Activated CD8-positive, alpha-beta T cell treated with anti-CD3 and anti-CD28 coated beads, Interleukin-2, amount 10 ng/mL, durations not matched to agents 7 days and 5 days (primary cell): ENCODE measurements at regions not wholly inside any gene's neighbourhood (a gene's known extent, or its start where the extent isn't known, plus 50 kb on each side); places are given as distances from the start of the nearest gene placed in this dataset.
"Not testable (repeated sequence)": the region's sequence is repeated elsewhere in the genome, so short reads cannot be mapped to it uniquely, and the experiment has no call there.

Experiments used
- ATAC-seq: fragments of 150-1000 bp; cut with Tn5 transposase; one replicate; pipeline ENCODE4 v1.10.0; 2021; ENCODE audit warnings: moderate library complexity
- CTCF ChIA-PET: fragments of 350-600 bp; sonication (Branson Sonifier 250); formaldehyde crosslinking; loops from one replicate; lab custom pipeline; 2021; ENCODE audit warnings: antibody characterized with exemption; lab: Charles Lee
- POLR2A ChIA-PET: fragments of 350-600 bp; sonication (Branson Sonifier 250); formaldehyde crosslinking; loops from one replicate; lab custom pipeline; 2021; ENCODE audit warnings: antibody characterized with exemption; lab: Charles Lee
- DNase-seq: peaks from one replicate; pipeline ENCODE4 v3.0.0-alpha.2; 2020
- H3K27ac Mint-ChIP-seq: one replicate; pipeline ENCODE4 v1.8.0; 2021; ENCODE audit warnings: mild to moderate bottlenecking, mixed read lengths
- H3K27me3 Mint-ChIP-seq: one replicate; pipeline ENCODE4 v1.8.0; 2021; ENCODE audit warnings: low read depth, mixed read lengths
- H3K36me3 Mint-ChIP-seq: one replicate; pipeline ENCODE4 v1.8.0; 2021; ENCODE audit warnings: low read depth, mixed read lengths
- H3K4me1 Mint-ChIP-seq: one replicate; pipeline ENCODE4 v1.8.0; 2021; ENCODE audit warnings: low read depth, mixed read lengths
- H3K4me3 Mint-ChIP-seq: one replicate; pipeline ENCODE4 v1.8.0; 2021; ENCODE audit warnings: mild to moderate bottlenecking, mixed read lengths
- H3K9me3 Mint-ChIP-seq: one replicate; pipeline ENCODE4 v1.8.0; 2022; ENCODE audit warnings: mixed read lengths; ENCODE audit not compliant: insufficient read depth

- Mint-ChIP-seq H3K27ac (no peak overlapping the region), H3K27me3 (no peaks in the 10 kb centered on the region), H3K36me3 (peaks cover 3% of the 10 kb centered on the region), H3K9me3 (no peaks in the 10 kb centered on the region), H3K4me3 (no peak overlapping the region), H3K4me1 (peaks cover 32% of the 10 kb centered on the region)
- POLR2A ChIA-PET: interaction anchor here (0.9 kb wide), 1 partner anchor 25 kb away, joined by 3 read pairs; no protein-coding TSS in a partner anchor
- no peak for DNase-seq
- CTCF ChIA-PET: interaction anchor here (1.6 to 1.8 kb wide), 2 partner anchors 25 to 189 kb away, joined by 5 to 7 read pairs; no protein-coding TSS in a partner anchor
- no peak for ATAC-seq
These were observed 69.1 kb downstream of the ARL6IP4 start for GRCh38 chr12:123049398-123050240.

- ATAC-seq, H3K27me3 Mint-ChIP-seq, POLR2A ChIA-PET, H3K36me3 Mint-ChIP-seq, H3K27ac Mint-ChIP-seq, DNase-seq, H3K9me3 Mint-ChIP-seq, H3K4me3 Mint-ChIP-seq: not testable (repeated sequence)
- H3K4me1 Mint-ChIP-seq: peaks cover 49% of the 10 kb centered on the region
- CTCF ChIA-PET: interaction anchor here (1.5 kb wide), 1 partner anchor 73 kb away, joined by 3 read pairs; the partner anchor contains the start of gene OGFOD2
These were observed 67.4 kb downstream of the ARL6IP4 start for GRCh38 chr12:123047892-123048291.

- no peaks in the 10 kb centered on the region for H3K9me3 Mint-ChIP-seq
- ATAC-seq (no peak), DNase-seq (no peak)
- peaks cover 54% of the 10 kb centered on the region for H3K4me1 Mint-ChIP-seq
- H3K27me3 Mint-ChIP-seq: no peaks in the 10 kb centered on the region
- no peak overlapping the region for H3K27ac Mint-ChIP-seq
- ChIA-PET POLR2A (interaction anchor here (1.0 kb wide), 1 partner anchor 14 kb away, joined by 3 read pairs; no protein-coding TSS in a partner anchor), CTCF (interaction anchor here (1.3 to 5.1 kb wide), 5 partner anchors 16 to 73 kb away, joined by 3 to 25 read pairs (median 5); partner anchors contain the start of gene OGFOD2)
- H3K36me3 Mint-ChIP-seq: no peaks in the 10 kb centered on the region
- no peak overlapping the region for H3K4me3 Mint-ChIP-seq
These were observed 66.8 kb downstream of the ARL6IP4 start for GRCh38 chr12:123047289-123047688.

GRCh38 chr12:123046431-123046830 lies 66.0 kb downstream of the ARL6IP4 start:
- H3K9me3 Mint-ChIP-seq: no peaks in the 10 kb centered on the region
- no peak for ATAC-seq

GRCh38 chr12:123045678-123046077 lies 65.2 kb downstream of the ARL6IP4 start:
- POLR2A ChIA-PET: interaction anchor here (1.4 kb wide), 1 partner anchor 19 kb away, joined by 3 read pairs; no protein-coding TSS in a partner anchor
- Mint-ChIP-seq H3K36me3 (no peaks in the 10 kb centered on the region), H3K27me3 (no peaks in the 10 kb centered on the region), H3K4me3 (no peak overlapping the region), H3K27ac (peak overlapping the region; percentile 7), H3K4me1 (peaks cover 45% of the 10 kb centered on the region), H3K9me3 (no peaks in the 10 kb centered on the region)
- CTCF ChIA-PET: interaction anchor here (0.7 to 5.1 kb wide), 9 partner anchors 10 to 192 kb away, joined by 3 to 45 read pairs (median 5); no protein-coding TSS in a partner anchor
- DNase-seq (no peak), ATAC-seq (no peak)

More at GRCh38 chr12:123046431-123046830, 66.0 kb downstream of the ARL6IP4 start:
- Mint-ChIP-seq H3K4me3 (no peak overlapping the region), H3K27ac (no peak overlapping the region), H3K36me3 (no peaks in the 10 kb centered on the region), H3K4me1 (peaks cover 52% of the 10 kb centered on the region), H3K27me3 (no peaks in the 10 kb centered on the region)
- no peak for DNase-seq
- ChIA-PET POLR2A (interaction anchor here (0.6 to 1.0 kb wide), 3 partner anchors 13 to 188 kb away, joined by 3 to 5 read pairs (median 3); no protein-coding TSS in a partner anchor), CTCF (interaction anchor here (1.1 to 5.1 kb wide), 7 partner anchors 17 to 192 kb away, joined by 3 to 45 read pairs (median 5); partner anchors contain the start of gene OGFOD2)

- ChIA-PET POLR2A (interaction anchor here (0.6 to 3.8 kb wide), 12 partner anchors 11 to 188 kb away, joined by 3 to 35 read pairs (median 5); partner anchors contain the start of genes ARL6IP4, MPHOSPH9, MTRFR and OGFOD2), CTCF (interaction anchor here (0.6 to 5.1 kb wide), 37 partner anchors 11 to 216 kb away, joined by 3 to 68 read pairs (median 5); partner anchors contain the start of genes MPHOSPH9, MTRFR, OGFOD2 and PITPNM2)
- DNase-seq (no peak), ATAC-seq (no peak)
- peak overlapping the region; percentile 77 for H3K27ac Mint-ChIP-seq
- no peaks in the 10 kb centered on the region for H3K27me3 Mint-ChIP-seq
- no peaks in the 10 kb centered on the region for H3K9me3 Mint-ChIP-seq
- H3K4me3 Mint-ChIP-seq: no peak overlapping the region
- peaks cover 36% of the 10 kb centered on the region for H3K4me1 Mint-ChIP-seq
- no peaks in the 10 kb centered on the region for H3K36me3 Mint-ChIP-seq
These were observed 63.9 kb downstream of the ARL6IP4 start for GRCh38 chr12:123044351-123044750.

GRCh38 chr12:123043536-123044001 lies 63.1 kb downstream of the ARL6IP4 start:
- H3K4me1 Mint-ChIP-seq: peaks cover 36% of the 10 kb centered on the region
- DNase-seq (peak; percentile 90), ATAC-seq (peak; percentile 99)
- no peaks in the 10 kb centered on the region for H3K27me3 Mint-ChIP-seq
- H3K4me3 Mint-ChIP-seq: peak overlapping the region; percentile 26
- CTCF ChIA-PET: interaction anchor here (0.6 to 5.1 kb wide), 36 partner anchors 11 to 217 kb away, joined by 3 to 68 read pairs (median 5); partner anchors contain the start of genes MPHOSPH9, MTRFR, OGFOD2 and PITPNM2
- no peaks in the 10 kb centered on the region for H3K36me3 Mint-ChIP-seq
- POLR2A ChIA-PET: interaction anchor here (0.6 to 3.8 kb wide), 14 partner anchors 16 to 189 kb away, joined by 3 to 35 read pairs (median 4); partner anchors contain the start of genes ARL6IP4, MPHOSPH9, MTRFR and OGFOD2
- H3K27ac Mint-ChIP-seq: peak overlapping the region; percentile 77
- H3K9me3 Mint-ChIP-seq: no peaks in the 10 kb centered on the region

- Mint-ChIP-seq H3K4me3 (no peak overlapping the region), H3K9me3 (no peaks in the 10 kb centered on the region), H3K27ac (peak overlapping the region; percentile 77), H3K27me3 (no peaks in the 10 kb centered on the region), H3K4me1 (peaks cover 33% of the 10 kb centered on the region), H3K36me3 (no peaks in the 10 kb centered on the region)
- ATAC-seq (no peak), DNase-seq (no peak)
- ChIA-PET POLR2A (interaction anchor here (0.9 to 3.8 kb wide), 6 partner anchors 25 to 190 kb away, joined by 3 to 35 read pairs (median 8); partner anchors contain the start of genes MPHOSPH9, MTRFR and OGFOD2), CTCF (interaction anchor here (0.8 to 5.1 kb wide), 21 partner anchors 10 to 199 kb away, joined by 3 to 68 read pairs (median 7); partner anchors contain the start of genes MPHOSPH9, MTRFR, OGFOD2 and PITPNM2)
These were observed 62.4 kb downstream of the ARL6IP4 start for GRCh38 chr12:123042833-123043232.

GRCh38 chr12:123041811-123042655 lies 61.6 kb downstream of the ARL6IP4 start:
- ChIA-PET CTCF (interaction anchor here (0.8 to 5.1 kb wide), 14 partner anchors 9 to 196 kb away, joined by 3 to 68 read pairs (median 10); partner anchors contain the start of genes MPHOSPH9 and MTRFR), POLR2A (interaction anchor here (0.6 to 3.8 kb wide), 6 partner anchors 9 to 1123 kb away, joined by 3 to 35 read pairs (median 7); partner anchors contain the start of genes MPHOSPH9, MTRFR and OGFOD2)
- H3K27me3 Mint-ChIP-seq: no peaks in the 10 kb centered on the region
- peak overlapping the region; percentile 8 for H3K27ac Mint-ChIP-seq
- H3K36me3 Mint-ChIP-seq: no peaks in the 10 kb centered on the region
- peaks cover 30% of the 10 kb centered on the region for H3K4me1 Mint-ChIP-seq
- H3K4me3 Mint-ChIP-seq: no peak overlapping the region
- DNase-seq (no peak), ATAC-seq (no peak)
- no peaks in the 10 kb centered on the region for H3K9me3 Mint-ChIP-seq

GRCh38 chr12:123041042-123041531 lies 60.6 kb downstream of the ARL6IP4 start:
- H3K36me3 Mint-ChIP-seq: no peaks in the 10 kb centered on the region
- ATAC-seq: no peak
- ChIA-PET CTCF (interaction anchor here (1.6 to 2.3 kb wide), 2 partner anchors 29 to 113 kb away, joined by 3 to 10 read pairs; no protein-coding TSS in a partner anchor), POLR2A (interaction anchor here (0.6 to 1.1 kb wide), 3 partner anchors 8 to 1122 kb away, joined by 3 read pairs; no protein-coding TSS in a partner anchor)
- no peaks in the 10 kb centered on the region for H3K27me3 Mint-ChIP-seq
- peaks cover 30% of the 10 kb centered on the region for H3K4me1 Mint-ChIP-seq
- no peak overlapping the region for H3K27ac Mint-ChIP-seq
- no peak overlapping the region for H3K4me3 Mint-ChIP-seq
- H3K9me3 Mint-ChIP-seq: no peaks in the 10 kb centered on the region
- no peak for DNase-seq
